ENCODE measurements at regions not wholly inside any gene's neighbourhood (a gene's known extent, or its start where the extent isn't known, plus 50 kb on each side); places are given as distances from the start of the nearest gene placed in this dataset.

- H3K4me3 Mint-ChIP-seq (ENCODE audit: unreplicated experiment), result no peak overlapping the region
- no TSS peak for BruUV-seq (replicated peaks)
- POLR2A ChIA-PET, result no interaction called here
Observed at GRCh38 chr3:124126436-124127023, 134.6 kb upstream of the ROPN1 start.

GRCh38 chr3:124131158-124131557 lies 139.2 kb upstream of the ROPN1 start:
- Mint-ChIP-seq H3K9me3 (ENCODE audit: unreplicated experiment) (no peaks in the 10 kb centered on the region), H3K36me3 (ENCODE audit: insufficient read depth, unreplicated experiment) (no peaks in the 10 kb centered on the region), H3K4me1 (ENCODE audit: insufficient read depth, unreplicated experiment) (no peaks in the 10 kb centered on the region), H3K27me3 (ENCODE audit: insufficient read depth, unreplicated experiment) (peaks cover 88% of the 10 kb centered on the region), H3K4me3 (ENCODE audit: unreplicated experiment) (no peak overlapping the region), H3K27ac (ENCODE audit: low read depth, unreplicated experiment) (no peak overlapping the region)
- TF ChIP-seq CTCF (IDR thresholded peaks at IDR 0.05; ENCODE audit: unreplicated experiment), result no peak
- no peak for DNase-seq (ENCODE audit: unreplicated experiment)
- POLR2A ChIA-PET, result no interaction called here
- CTCF ChIA-PET, result no interaction called here
- intact Hi-C loops (cut with micrococcal nuclease), result no loop called here
- BruUV-seq (replicated peaks), result no TSS peak

More at GRCh38 chr3:124126436-124127023, 134.6 kb upstream of the ROPN1 start:
- no peak for DNase-seq (ENCODE audit: unreplicated experiment)
- no peak for TF ChIP-seq CTCF (IDR thresholded peaks at IDR 0.05; ENCODE audit: unreplicated experiment)
- no peaks in the 10 kb centered on the region for H3K9me3 Mint-ChIP-seq (ENCODE audit: unreplicated experiment)
- intact Hi-C loops (cut with micrococcal nuclease), result no loop called here
- H3K27me3 Mint-ChIP-seq (ENCODE audit: insufficient read depth, unreplicated experiment), result peaks cover 94% of the 10 kb centered on the region
- no peaks in the 10 kb centered on the region for H3K4me1 Mint-ChIP-seq (ENCODE audit: insufficient read depth, unreplicated experiment)
- no peak overlapping the region for H3K27ac Mint-ChIP-seq (ENCODE audit: low read depth, unreplicated experiment)
- CTCF ChIA-PET, result no interaction called here
- no peaks in the 10 kb centered on the region for H3K36me3 Mint-ChIP-seq (ENCODE audit: insufficient read depth, unreplicated experiment)

GRCh38 chr3:124131580-124131979 lies 139.7 kb upstream of the ROPN1 start:
- ChIA-PET CTCF (no interaction called here), POLR2A (no interaction called here)
- Mint-ChIP-seq H3K27me3 (ENCODE audit: insufficient read depth, unreplicated experiment) (peaks cover 87% of the 10 kb centered on the region), H3K27ac (ENCODE audit: low read depth, unreplicated experiment) (no peak overlapping the region), H3K36me3 (ENCODE audit: insufficient read depth, unreplicated experiment) (no peaks in the 10 kb centered on the region), H3K4me3 (ENCODE audit: unreplicated experiment) (no peak overlapping the region), H3K9me3 (ENCODE audit: unreplicated experiment) (no peaks in the 10 kb centered on the region), H3K4me1 (ENCODE audit: insufficient read depth, unreplicated experiment) (no peaks in the 10 kb centered on the region)
- no TSS peak for BruUV-seq (replicated peaks)
- no peak for TF ChIP-seq CTCF (IDR thresholded peaks at IDR 0.05; ENCODE audit: unreplicated experiment)
- intact Hi-C loops (cut with micrococcal nuclease), result no loop called here
- peak; percentile 5 for DNase-seq (ENCODE audit: unreplicated experiment)

DNA sequence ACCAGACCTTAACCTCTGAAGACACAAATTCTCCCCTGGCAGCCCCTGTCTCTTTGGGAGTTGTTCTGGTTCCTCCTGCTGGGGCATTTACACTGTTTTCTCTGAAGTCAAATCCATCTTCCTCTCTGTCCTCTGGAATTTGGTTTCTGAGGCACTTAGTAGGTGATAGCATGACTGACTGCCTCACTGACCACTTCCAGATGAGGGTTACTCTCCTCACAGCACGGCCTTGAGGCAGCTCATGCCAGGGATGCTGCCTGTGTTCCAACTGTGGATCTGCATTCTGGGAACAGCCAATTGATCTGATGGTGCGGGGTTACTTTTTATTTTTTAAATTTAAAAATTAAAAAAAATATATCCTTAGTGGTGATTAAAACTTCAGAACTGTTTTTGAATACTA lies 140.9 kb upstream of the ROPN1 start:
- no TSS peak for BruUV-seq (replicated peaks)
- no peak for TF ChIP-seq CTCF (IDR thresholded peaks at IDR 0.05; ENCODE audit: unreplicated experiment)
- H3K27ac Mint-ChIP-seq (ENCODE audit: low read depth, unreplicated experiment), result no peak overlapping the region
- no peaks in the 10 kb centered on the region for H3K36me3 Mint-ChIP-seq (ENCODE audit: insufficient read depth, unreplicated experiment)
- intact Hi-C loops (cut with micrococcal nuclease), result no loop called here
- POLR2A ChIA-PET, result interaction anchor here (0.7 kb wide), 1 partner anchor 128 kb away, joined by 3 read pairs; no protein-coding TSS in a partner anchor
- no peaks in the 10 kb centered on the region for H3K4me1 Mint-ChIP-seq (ENCODE audit: insufficient read depth, unreplicated experiment)
- no peak overlapping the region for H3K4me3 Mint-ChIP-seq (ENCODE audit: unreplicated experiment)
- DNase-seq (ENCODE audit: unreplicated experiment), result no peak
- H3K27me3 Mint-ChIP-seq (ENCODE audit: insufficient read depth, unreplicated experiment), result peaks cover 75% of the 10 kb centered on the region
- CTCF ChIA-PET, result interaction anchor here (0.7 kb wide), 1 partner anchor 336 kb away, joined by 3 read pairs; no protein-coding TSS in a partner anchor
- H3K9me3 Mint-ChIP-seq (ENCODE audit: unreplicated experiment), result no peaks in the 10 kb centered on the region

Measured in MCF 10A (cell line).